GM19099 (cell line): ENCODE measurements at regions not wholly inside any gene's neighbourhood (a gene's known extent, or its start where the extent isn't known, plus 50 kb on each side); places are given as distances from the start of the nearest gene placed in this dataset.

ENCODE experiments used
- POLR2A ChIP-seq: IDR thresholded peaks from 3 replicates; pipeline ENCODE4 v1.6.1; 2011; ENCODE audit warnings: low read depth; ENCODE audit not compliant: insufficient read length; ENCODE audit errors: extremely low read depth

DNA sequence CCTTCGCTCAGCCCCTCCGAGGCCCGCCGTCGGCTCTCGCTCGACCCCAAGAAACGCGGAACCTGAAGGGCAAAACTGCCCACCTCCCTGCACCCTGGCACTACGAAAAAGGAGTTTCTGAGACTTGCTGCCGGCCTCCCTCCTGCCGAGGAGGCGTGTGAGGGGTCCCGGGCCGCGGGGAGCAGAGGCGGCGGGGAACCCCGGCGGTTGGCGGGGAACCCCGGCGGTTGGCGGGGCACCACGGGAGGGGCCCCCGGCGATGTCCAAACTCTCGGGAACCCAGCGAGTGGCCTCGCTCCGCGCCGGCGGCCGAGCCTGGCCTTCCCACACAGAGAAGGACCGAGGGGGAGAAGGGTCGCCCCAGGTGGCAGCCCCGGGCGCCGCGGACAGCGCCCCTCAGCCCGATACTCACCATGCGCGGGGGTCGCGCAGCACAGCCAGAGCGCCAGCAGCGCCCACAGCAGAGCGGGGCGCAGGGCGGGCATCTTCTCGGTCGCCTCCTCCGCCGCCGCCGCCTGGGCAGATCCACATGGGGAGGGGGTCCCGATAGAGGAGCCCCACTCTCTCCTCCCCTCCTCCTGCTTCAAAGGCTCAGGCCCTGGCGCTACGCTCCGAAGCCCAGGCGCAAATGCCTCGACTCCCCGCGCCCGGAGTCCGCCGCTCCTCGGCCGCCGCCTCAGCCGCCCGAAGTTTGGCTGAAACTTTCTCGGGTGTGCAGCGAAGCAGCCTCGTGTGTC is 69.4 kb upstream of the NUDT4B start:
- peak; percentile 36 for TF ChIP-seq POLR2A
